ENCODE measurements at regions not wholly inside any gene's neighbourhood (a gene's known extent, or its start where the extent isn't known, plus 50 kb on each side); places are given as distances from the start of the nearest gene placed in this dataset.

- TF ChIP-seq CTCF (IDR thresholded peaks at IDR 0.05; ENCODE audit: poor library complexity), result no peak
- no peak for TF ChIP-seq EZH2 (IDR thresholded peaks at IDR 0.05; ENCODE audit: borderline replicate concordance)
Observed at GRCh38 chr21:28444111-28444510, 548.6 kb downstream of the LTN1 start.
